ENCODE measurements at regions not wholly inside any gene's neighbourhood (a gene's known extent, or its start where the extent isn't known, plus 50 kb on each side); places are given as distances from the start of the nearest gene placed in this dataset.
"Not testable (repeated sequence)": the region's sequence is repeated elsewhere in the genome, so short reads cannot be mapped to it uniquely, and the experiment has no call there.

GRCh38 chr2:83229443-83229842 is 1229.6 kb downstream of the SUCLG1 start:
- no peaks in the 10 kb centered on the region for H3K9me3 ChIP-seq (ENCODE audit: control insufficient read depth, insufficient read depth, low read length)
- no peak overlapping the region for H3K4me3 ChIP-seq (ENCODE audit: low read depth, low read length)
- H3K9ac ChIP-seq (ENCODE audit: low read depth, low read length): no peak overlapping the region
- no peaks in the 10 kb centered on the region for H3K36me3 ChIP-seq (ENCODE audit: control insufficient read depth, insufficient read depth, low read length)
- H3K4me1 ChIP-seq (ENCODE audit: control insufficient read depth, insufficient read depth, low read length): peaks cover 3% of the 10 kb centered on the region
- H3K27me3 ChIP-seq (ENCODE audit: control insufficient read depth, insufficient read depth, low read length): no peaks in the 10 kb centered on the region

DNA sequence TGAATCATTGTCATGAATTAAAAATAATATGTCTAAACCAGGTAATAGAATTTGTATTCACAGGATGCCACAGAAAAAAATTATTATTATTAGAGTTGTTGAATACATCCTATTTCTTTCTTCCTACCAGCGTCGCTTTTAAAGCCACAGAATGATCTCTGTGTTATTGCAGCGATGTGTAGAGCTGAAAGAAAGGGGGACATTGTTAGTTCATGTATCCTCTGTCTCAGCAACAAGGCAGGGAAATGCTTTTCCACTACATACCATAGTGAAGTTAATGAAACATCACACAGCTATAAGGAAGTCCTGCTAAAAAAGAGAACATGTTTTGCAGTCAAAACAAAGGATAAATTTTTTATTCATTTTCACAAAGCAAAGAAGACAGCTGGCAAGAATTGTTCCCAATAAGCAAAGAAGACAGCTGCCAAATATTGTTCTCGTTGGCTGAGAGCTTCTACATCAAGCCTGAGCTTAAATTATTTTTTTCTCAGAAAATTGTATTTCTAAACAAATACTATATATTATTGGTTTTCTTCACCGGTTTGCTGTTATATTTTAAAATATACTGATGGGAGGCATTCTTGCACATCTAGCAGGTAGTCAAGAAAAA is 1234.4 kb downstream of the SUCLG1 start:
- no peak overlapping the region for H3K4me3 ChIP-seq (ENCODE audit: low read depth, low read length)
- no peaks in the 10 kb centered on the region for H3K4me1 ChIP-seq (ENCODE audit: control insufficient read depth, insufficient read depth, low read length)
- H3K9me3 ChIP-seq (ENCODE audit: control insufficient read depth, insufficient read depth, low read length): no peaks in the 10 kb centered on the region
- H3K27me3 ChIP-seq (ENCODE audit: control insufficient read depth, insufficient read depth, low read length): no peaks in the 10 kb centered on the region
- no peak overlapping the region for H3K9ac ChIP-seq (ENCODE audit: low read depth, low read length)
- no peaks in the 10 kb centered on the region for H3K36me3 ChIP-seq (ENCODE audit: control insufficient read depth, insufficient read depth, low read length)

DNA sequence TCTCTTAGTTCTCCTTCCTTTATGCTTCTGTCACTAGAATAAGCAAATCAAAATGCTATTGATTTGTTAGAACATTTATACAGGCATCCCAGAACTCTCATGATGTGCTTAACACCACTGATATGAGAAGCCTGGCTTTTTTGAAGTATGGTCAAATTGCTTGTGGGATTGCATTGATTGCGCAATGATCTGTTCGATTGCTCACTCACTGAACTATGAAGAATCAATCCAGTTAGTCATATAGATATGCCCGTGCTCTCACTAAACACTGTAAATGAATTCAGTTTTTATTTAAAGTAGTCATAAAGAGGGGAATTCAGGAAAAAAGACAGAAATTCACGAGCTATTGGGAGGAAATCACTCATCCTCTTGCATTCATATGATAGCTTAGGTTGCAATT is 1237.8 kb downstream of the SUCLG1 start:
- Histone ChIP-seq H3K4me1 (ENCODE audit: control insufficient read depth, insufficient read depth, low read length) (no peaks in the 10 kb centered on the region), H3K9ac (ENCODE audit: low read depth, low read length) (no peak overlapping the region), H3K36me3 (ENCODE audit: control insufficient read depth, insufficient read depth, low read length) (no peaks in the 10 kb centered on the region), H3K4me3 (ENCODE audit: low read depth, low read length) (no peak overlapping the region), H3K27me3 (ENCODE audit: control insufficient read depth, insufficient read depth, low read length) (no peaks in the 10 kb centered on the region), H3K9me3 (ENCODE audit: control insufficient read depth, insufficient read depth, low read length) (no peaks in the 10 kb centered on the region)

DNA sequence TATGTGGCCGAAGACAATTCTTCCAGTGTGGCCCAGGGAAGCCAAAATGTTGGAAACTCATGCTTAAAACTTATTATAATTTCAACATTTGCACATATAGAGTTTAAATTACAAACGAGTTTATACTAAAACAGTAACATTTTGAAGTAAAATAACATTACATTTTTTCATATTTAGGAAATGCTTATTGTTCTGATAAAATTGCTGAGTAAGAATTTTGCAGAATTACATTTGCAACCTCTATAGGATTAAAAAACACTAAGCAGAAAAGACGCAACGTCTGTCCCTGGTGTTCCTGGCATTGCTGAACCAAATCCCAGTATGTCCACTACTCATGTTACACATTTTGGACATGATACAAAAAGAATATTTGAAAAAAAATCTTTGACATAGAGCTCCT is 1241.2 kb downstream of the SUCLG1 start:
- Histone ChIP-seq H3K4me3 (ENCODE audit: low read depth, low read length) (no peak overlapping the region), H3K36me3 (ENCODE audit: control insufficient read depth, insufficient read depth, low read length) (no peaks in the 10 kb centered on the region), H3K4me1 (ENCODE audit: control insufficient read depth, insufficient read depth, low read length) (no peaks in the 10 kb centered on the region), H3K27me3 (ENCODE audit: control insufficient read depth, insufficient read depth, low read length) (no peaks in the 10 kb centered on the region), H3K9me3 (ENCODE audit: control insufficient read depth, insufficient read depth, low read length) (no peaks in the 10 kb centered on the region), H3K9ac (ENCODE audit: low read depth, low read length) (no peak overlapping the region)

GRCh38 chr2:83196225-83196624 is 1262.9 kb downstream of the SUCLG1 start:
- no peaks in the 10 kb centered on the region for H3K9me3 ChIP-seq (ENCODE audit: control insufficient read depth, insufficient read depth, low read length)
- H3K27me3 ChIP-seq (ENCODE audit: control insufficient read depth, insufficient read depth, low read length): no peaks in the 10 kb centered on the region
- no peaks in the 10 kb centered on the region for H3K4me1 ChIP-seq (ENCODE audit: control insufficient read depth, insufficient read depth, low read length)
- H3K36me3 ChIP-seq (ENCODE audit: control insufficient read depth, insufficient read depth, low read length): no peaks in the 10 kb centered on the region
- H3K4me3 ChIP-seq (ENCODE audit: low read depth, low read length): no peak overlapping the region
- H3K9ac ChIP-seq (ENCODE audit: low read depth, low read length): no peak overlapping the region

DNA sequence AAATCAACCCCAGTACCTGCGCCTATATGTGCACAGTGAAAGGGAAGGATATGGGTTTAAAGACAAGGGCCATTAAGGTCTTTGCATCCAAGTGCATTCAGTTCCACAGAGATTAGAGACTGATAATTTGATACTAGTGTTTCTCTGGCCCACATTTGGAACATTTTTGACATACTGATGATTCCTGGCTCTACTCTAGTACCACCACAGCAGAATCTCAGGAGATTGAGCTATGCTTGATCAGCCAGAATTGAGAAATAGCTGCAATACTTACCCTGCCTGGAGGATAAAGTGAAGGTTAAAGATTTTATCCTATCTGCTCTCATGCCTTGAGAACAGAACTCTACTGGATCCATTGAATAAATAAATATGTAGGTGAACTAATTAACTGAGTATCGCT is 1267.8 kb downstream of the SUCLG1 start:
- Histone ChIP-seq H3K36me3 (ENCODE audit: control insufficient read depth, insufficient read depth, low read length) (no peaks in the 10 kb centered on the region), H3K9ac (ENCODE audit: low read depth, low read length) (no peak overlapping the region), H3K4me3 (ENCODE audit: low read depth, low read length) (no peak overlapping the region), H3K27me3 (ENCODE audit: control insufficient read depth, insufficient read depth, low read length) (no peaks in the 10 kb centered on the region), H3K4me1 (ENCODE audit: control insufficient read depth, insufficient read depth, low read length) (no peaks in the 10 kb centered on the region), H3K9me3 (ENCODE audit: control insufficient read depth, insufficient read depth, low read length) (no peaks in the 10 kb centered on the region)

GRCh38 chr2:83186105-83186760 is 1272.8 kb downstream of the SUCLG1 start:
- Histone ChIP-seq H3K36me3 (ENCODE audit: control insufficient read depth, insufficient read depth, low read length) (no peaks in the 10 kb centered on the region), H3K9ac (ENCODE audit: low read depth, low read length) (no peak overlapping the region), H3K4me1 (ENCODE audit: control insufficient read depth, insufficient read depth, low read length) (no peaks in the 10 kb centered on the region), H3K27me3 (ENCODE audit: control insufficient read depth, insufficient read depth, low read length) (no peaks in the 10 kb centered on the region), H3K4me3 (ENCODE audit: low read depth, low read length) (no peak overlapping the region), H3K9me3 (ENCODE audit: control insufficient read depth, insufficient read depth, low read length) (no peaks in the 10 kb centered on the region)

DNA sequence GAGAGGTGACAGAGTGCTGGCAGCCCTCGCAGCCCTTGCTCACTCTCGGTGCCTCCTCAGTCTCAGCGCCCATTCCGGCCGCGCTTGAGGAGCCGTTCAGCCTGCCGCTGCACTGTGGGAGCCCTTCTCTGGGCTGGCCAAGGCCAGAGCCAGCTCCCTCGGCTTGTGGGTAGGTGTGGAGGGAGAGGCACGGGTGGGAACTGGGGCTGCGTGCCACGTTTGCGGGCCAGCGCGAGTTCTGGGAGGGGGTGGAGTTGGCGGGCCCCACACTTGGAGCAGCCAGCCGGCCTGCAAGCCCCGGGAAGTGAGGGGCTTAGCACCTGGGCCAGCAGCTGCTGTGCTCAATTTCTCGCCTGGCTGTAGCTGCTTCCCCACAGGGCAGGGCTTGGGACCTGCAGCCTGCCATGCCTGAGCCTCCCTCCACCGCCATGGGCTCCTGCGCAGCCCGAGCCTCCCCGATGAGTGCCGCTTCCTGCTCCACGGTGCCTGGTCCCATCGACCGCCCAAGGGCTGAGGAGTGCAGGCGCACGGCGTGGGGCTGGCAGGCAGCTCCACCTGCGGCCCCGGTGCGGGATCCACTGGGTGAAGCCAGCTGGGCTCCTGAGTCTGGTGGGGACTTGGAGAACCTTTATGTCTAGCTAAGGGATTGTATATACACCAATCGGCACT is 1278.1 kb downstream of the SUCLG1 start:
- not testable (repeated sequence) for H3K4me3 ChIP-seq (ENCODE audit: low read depth, low read length); H3K36me3 ChIP-seq (ENCODE audit: control insufficient read depth, insufficient read depth, low read length); H3K9ac ChIP-seq (ENCODE audit: low read depth, low read length); H3K9me3 ChIP-seq (ENCODE audit: control insufficient read depth, insufficient read depth, low read length); H3K27me3 ChIP-seq (ENCODE audit: control insufficient read depth, insufficient read depth, low read length); H3K4me1 ChIP-seq (ENCODE audit: control insufficient read depth, insufficient read depth, low read length)

- no peak overlapping the region for H3K9ac ChIP-seq (ENCODE audit: low read depth, low read length)
- H3K36me3 ChIP-seq (ENCODE audit: control insufficient read depth, insufficient read depth, low read length): no peaks in the 10 kb centered on the region
- no peaks in the 10 kb centered on the region for H3K27me3 ChIP-seq (ENCODE audit: control insufficient read depth, insufficient read depth, low read length)
- no peaks in the 10 kb centered on the region for H3K4me1 ChIP-seq (ENCODE audit: control insufficient read depth, insufficient read depth, low read length)
- H3K9me3 ChIP-seq (ENCODE audit: control insufficient read depth, insufficient read depth, low read length): no peaks in the 10 kb centered on the region
- no peak overlapping the region for H3K4me3 ChIP-seq (ENCODE audit: low read depth, low read length)
Observed at GRCh38 chr2:83176539-83176938, 1282.5 kb downstream of the SUCLG1 start.

DNA sequence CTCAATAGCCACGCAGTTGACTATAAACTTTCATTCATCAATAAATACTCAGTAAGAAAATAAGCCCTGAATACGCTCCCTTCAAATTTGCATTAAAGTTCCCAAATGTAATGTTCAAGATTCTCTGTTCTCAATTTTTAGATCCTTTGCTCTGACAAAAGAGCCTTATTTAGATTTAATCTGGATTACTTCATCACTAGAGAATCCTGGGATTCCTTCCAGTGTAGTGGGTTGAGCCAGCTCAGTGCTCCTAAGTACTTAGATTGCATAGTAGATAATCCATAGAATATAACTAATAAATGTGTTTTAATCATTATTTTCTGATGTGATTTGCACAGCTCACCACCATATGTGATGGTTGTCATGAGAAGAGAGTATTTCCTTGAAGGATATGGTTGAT is 1286.2 kb downstream of the SUCLG1 start:
- H3K9me3 ChIP-seq (ENCODE audit: control insufficient read depth, insufficient read depth, low read length): no peaks in the 10 kb centered on the region
- no peaks in the 10 kb centered on the region for H3K27me3 ChIP-seq (ENCODE audit: control insufficient read depth, insufficient read depth, low read length)
- H3K9ac ChIP-seq (ENCODE audit: low read depth, low read length): no peak overlapping the region
- H3K4me1 ChIP-seq (ENCODE audit: control insufficient read depth, insufficient read depth, low read length): no peaks in the 10 kb centered on the region
- H3K36me3 ChIP-seq (ENCODE audit: control insufficient read depth, insufficient read depth, low read length): no peaks in the 10 kb centered on the region
- no peak overlapping the region for H3K4me3 ChIP-seq (ENCODE audit: low read depth, low read length)

- no peaks in the 10 kb centered on the region for H3K4me1 ChIP-seq (ENCODE audit: control insufficient read depth, insufficient read depth, low read length)
- H3K9ac ChIP-seq (ENCODE audit: low read depth, low read length): no peak overlapping the region
- no peak overlapping the region for H3K4me3 ChIP-seq (ENCODE audit: low read depth, low read length)
- no peaks in the 10 kb centered on the region for H3K27me3 ChIP-seq (ENCODE audit: control insufficient read depth, insufficient read depth, low read length)
- H3K36me3 ChIP-seq (ENCODE audit: control insufficient read depth, insufficient read depth, low read length): no peaks in the 10 kb centered on the region
- H3K9me3 ChIP-seq (ENCODE audit: control insufficient read depth, insufficient read depth, low read length): no peaks in the 10 kb centered on the region
Observed at GRCh38 chr2:83168377-83168776, 1290.7 kb downstream of the SUCLG1 start.

GRCh38 chr2:83162421-83162820 is 1296.7 kb downstream of the SUCLG1 start:
- no peaks in the 10 kb centered on the region for H3K36me3 ChIP-seq (ENCODE audit: control insufficient read depth, insufficient read depth, low read length)

More at GRCh38 chr2:83162421-83162820, 1296.7 kb downstream of the SUCLG1 start:
- Histone ChIP-seq H3K9ac (ENCODE audit: low read depth, low read length) (no peak overlapping the region), H3K27me3 (ENCODE audit: control insufficient read depth, insufficient read depth, low read length) (no peaks in the 10 kb centered on the region), H3K4me1 (ENCODE audit: control insufficient read depth, insufficient read depth, low read length) (no peaks in the 10 kb centered on the region), H3K4me3 (ENCODE audit: low read depth, low read length) (no peak overlapping the region), H3K9me3 (ENCODE audit: control insufficient read depth, insufficient read depth, low read length) (no peaks in the 10 kb centered on the region)
